Upper lobe of left lung (tissue), 6 donors: ENCODE measurements at regions not wholly inside any gene's neighbourhood (a gene's known extent, or its start where the extent isn't known, plus 50 kb on each side); places are given as distances from the start of the nearest gene placed in this dataset.

Source experiments
- ATAC-seq, 2 donors: fragments of 200-7000 bp; cut with Tn5 transposase; one replicate each; pipeline ENCODE4 v1.9.1; 2022; ENCODE audit warnings: mild to moderate bottlenecking in 2 of 2, moderate library complexity in 2 of 2; ENCODE audit not compliant: low FRiP score in 2 of 2
- DNase-seq, 2 donors: peaks; one replicate each; pipeline ENCODE4 v3.0.0-alpha.2; 2019 to 2020
- H3K27ac ChIP-seq, 4 donors: fragments of 200-600 bp; sonication (generic); one replicate each; pipeline ENCODE4 v1.5.1; 2016 to 2019
- H3K27me3 ChIP-seq, 4 donors: fragments of 200-600 bp; sonication (generic); one replicate each; pipeline ENCODE4 v1.5.1; 2017 to 2019
- H3K36me3 ChIP-seq, 4 donors: fragments of 200-600 bp; sonication (generic); one replicate each; pipeline ENCODE4 v1.5.1; 2016 to 2019
- H3K4me1 ChIP-seq, 4 donors: fragments of 200-600 bp; sonication (generic); one replicate each; pipeline ENCODE4 v1.5.1; 2018 to 2019
- H3K4me3 ChIP-seq, 4 donors: fragments of 200-600 bp; sonication (generic); one replicate each; pipeline ENCODE4 v1.5.1; 2017 to 2019; ENCODE audit warnings: mild to moderate bottlenecking in 2 of 4, moderate library complexity in 1 of 4
- H3K9me3 ChIP-seq, 4 donors: fragments of 200-600 bp; sonication (generic); one replicate each; pipeline ENCODE4 v1.5.1; 2018 to 2019
- CTCF ChIP-seq, 6 experiments: fragments of 450-650 bp in 4 of 6; fragments of 200-600 bp in 2 of 6; sonication (generic) in 2 of 6; IDR thresholded peaks; one replicate each; pipeline ENCODE4 v1.5.1; 2016 to 2019; ENCODE audit warnings: antibody characterized with exemption in 6 of 6
- EP300 ChIP-seq, 4 donors: sonication (generic); formaldehyde crosslinking; IDR thresholded peaks; one replicate each; pipeline ENCODE4 v1.5.1; 2017; ENCODE audit warnings: antibody characterized with exemption in 4 of 4, control low read depth in 2 of 4
- POLR2A ChIP-seq, 4 donors: fragments of 450-650 bp; IDR thresholded peaks; one replicate each; pipeline ENCODE4 v1.5.1; 2016 to 2017; ENCODE audit warnings: antibody characterized with exemption in 4 of 4, mild to moderate bottlenecking in 2 of 4
- POLR2AphosphoS5 ChIP-seq, 2 donors: sonication (generic); formaldehyde crosslinking; IDR thresholded peaks; one replicate each; pipeline ENCODE4 v1.5.1; 2017; ENCODE audit warnings: antibody characterized with exemption in 2 of 2
- WGBS, 2 donors: methylation state at CpG; one replicate each; pipeline ENCODE4 v1.1.5; 2017 to 2018; 5-methylcytosine and 5-hydroxymethylcytosine counted together
- donor health status: DM: no; HTN: no; CAD: no; lungs with moderate emphysema.
- donor health status: DM: no; HTN: yes; CAD: no; lungs with severe emphysema.

- Histone ChIP-seq H3K4me1 (no peaks in the 10 kb centered on the region), H3K36me3 (no peaks in the 10 kb centered on the region), H3K27me3 (no peaks in the 10 kb centered on the region), H3K9me3 (no peaks in the 10 kb centered on the region), H3K4me3 (no peak overlapping the region), H3K27ac (no peak overlapping the region)
- TF ChIP-seq POLR2A (IDR thresholded peaks at IDR 0.05) (no peak), EP300 (IDR thresholded peaks at IDR 0.05) (no peak), POLR2AphosphoS5 (IDR thresholded peaks at IDR 0.05) (no peak), CTCF (IDR thresholded peaks at IDR 0.05) (no peak)
- DNase-seq (no peak), ATAC-seq (no peak)
- 92% methylated on average over 3 of the region's 3 CpGs for WGBS, 2 donors
Measured at GRCh38 chr2:116975608-116976007, 838.9 kb upstream of the DDX18 start.

- no peaks in the 10 kb centered on the region for H3K27me3 ChIP-seq
- ATAC-seq = no peak
- no peak for TF ChIP-seq POLR2A (IDR thresholded peaks at IDR 0.05)
- TF ChIP-seq CTCF (IDR thresholded peaks at IDR 0.05) = no peak
- no peak for TF ChIP-seq POLR2AphosphoS5 (IDR thresholded peaks at IDR 0.05)
- H3K4me1 ChIP-seq = no peaks in the 10 kb centered on the region
- H3K9me3 ChIP-seq = peaks cover 0 to 6% (median 0%) of the 10 kb centered on the region in 4 donors
- no peak overlapping the region for H3K4me3 ChIP-seq
- no peaks in the 10 kb centered on the region for H3K36me3 ChIP-seq
- WGBS, 2 donors = 81 to 92% methylated on average over 2 of the region's 2 CpGs
- no peak overlapping the region for H3K27ac ChIP-seq
- DNase-seq = no peak
Measured at GRCh38 chr2:116979916-116980764, 834.4 kb upstream of the DDX18 start.

GRCh38 chr2:116987447-116987846 lies 827.0 kb upstream of the DDX18 start:
- TF ChIP-seq CTCF (IDR thresholded peaks at IDR 0.05) (no peak), EP300 (IDR thresholded peaks at IDR 0.05) (no peak), POLR2A (IDR thresholded peaks at IDR 0.05) (no peak), POLR2AphosphoS5 (IDR thresholded peaks at IDR 0.05) (no peak)
- H3K4me3 ChIP-seq = no peak overlapping the region
- H3K27ac ChIP-seq = no peak overlapping the region
- H3K9me3 ChIP-seq = no peaks in the 10 kb centered on the region
- H3K4me1 ChIP-seq = no peaks in the 10 kb centered on the region
- no peaks in the 10 kb centered on the region for H3K27me3 ChIP-seq
- ATAC-seq = no peak
- WGBS, 2 donors = 76 to 80% methylated on average over 4 of the region's 4 CpGs
- H3K36me3 ChIP-seq = no peaks in the 10 kb centered on the region
- DNase-seq = no peak

GRCh38 chr2:116988303-116988702 lies 826.2 kb upstream of the DDX18 start:
- Histone ChIP-seq H3K27ac (no peak overlapping the region), H3K36me3 (no peaks in the 10 kb centered on the region), H3K4me3 (no peak overlapping the region), H3K4me1 (no peaks in the 10 kb centered on the region), H3K27me3 (no peaks in the 10 kb centered on the region), H3K9me3 (no peaks in the 10 kb centered on the region)
- ATAC-seq (no peak), DNase-seq (no peak)
- no peak for TF ChIP-seq EP300 (IDR thresholded peaks at IDR 0.05)
- no peak for TF ChIP-seq POLR2AphosphoS5 (IDR thresholded peaks at IDR 0.05)
- no peak for TF ChIP-seq CTCF (IDR thresholded peaks at IDR 0.05)
- no peak for TF ChIP-seq POLR2A (IDR thresholded peaks at IDR 0.05)

GRCh38 chr2:117019357-117019756 lies 795.1 kb upstream of the DDX18 start:
- no peak for DNase-seq
- H3K9me3 ChIP-seq = no peaks in the 10 kb centered on the region
- WGBS, 2 donors = 67 to 76% methylated on average over 1 of the region's 1 CpG

More at GRCh38 chr2:117019357-117019756, 795.1 kb upstream of the DDX18 start:
- Histone ChIP-seq H3K4me3 (no peak overlapping the region), H3K27ac (no peak overlapping the region), H3K27me3 (no peaks in the 10 kb centered on the region), H3K36me3 (no peaks in the 10 kb centered on the region), H3K4me1 (no peaks in the 10 kb centered on the region)
- TF ChIP-seq CTCF (IDR thresholded peaks at IDR 0.05) (no peak), POLR2AphosphoS5 (IDR thresholded peaks at IDR 0.05) (no peak), POLR2A (IDR thresholded peaks at IDR 0.05) (no peak), EP300 (IDR thresholded peaks at IDR 0.05) (no peak)
- no peak for ATAC-seq
